Neuronal stem cell (in vitro differentiated cells): ENCODE measurements at regions not wholly inside any gene's neighbourhood (a gene's known extent, or its start where the extent isn't known, plus 50 kb on each side); places are given as distances from the start of the nearest gene placed in this dataset.
A peak's percentile ranks its signal among the peaks of the same experiment; 100 is the strongest.

Source experiments
- DNase-seq: peaks from one replicate; pipeline ENCODE4 v3.0.0-alpha.2; 2013; ENCODE audit warnings: low spot score
- H2AFZ ChIP-seq: one replicate; pipeline ENCODE4 v1.6.1; 2013; ENCODE audit warnings: mild to moderate bottlenecking, low read length, inconsistent platforms
- H2AK5ac ChIP-seq: 2 replicates; pipeline ENCODE4 v1.6.1; 2013; ENCODE audit warnings: low read depth, mild to moderate bottlenecking, inconsistent platforms, low read length, moderate library complexity, mixed read lengths
- H2BK120ac ChIP-seq: 2 replicates; pipeline ENCODE4 v1.6.1; 2013; ENCODE audit warnings: low read depth, mild to moderate bottlenecking, inconsistent platforms, low read length, moderate library complexity, mixed read lengths
- H2BK12ac ChIP-seq: one replicate; pipeline ENCODE4 v1.6.1; 2013; ENCODE audit warnings: low read length, inconsistent platforms
- H2BK15ac ChIP-seq: 2 replicates; pipeline ENCODE4 v1.6.1; 2013; ENCODE audit warnings: mild to moderate bottlenecking, low read length, inconsistent platforms, mixed read lengths
- H2BK5ac ChIP-seq: one replicate; pipeline ENCODE4 v1.6.1; 2013; ENCODE audit warnings: inconsistent platforms, mild to moderate bottlenecking, low read length, moderate library complexity
- H3K14ac ChIP-seq: one replicate; pipeline ENCODE4 v1.6.1; 2013; ENCODE audit warnings: low read length, inconsistent platforms
- H3K18ac ChIP-seq: 2 replicates; pipeline ENCODE4 v1.6.1; 2013; ENCODE audit warnings: low read length, inconsistent platforms
- H3K23ac ChIP-seq: 2 replicates; pipeline ENCODE4 v1.6.1; 2013; ENCODE audit warnings: low read depth, mild to moderate bottlenecking, mixed read lengths, low read length, inconsistent platforms; ENCODE audit not compliant: poor library complexity
- H3K27ac ChIP-seq: replicated peaks from 3 replicates; pipeline ENCODE4 v1.5.1; 2013; ENCODE audit warnings: low read length, inconsistent platforms
- H3K27me3 ChIP-seq, 3 experiments: 2 replicates each; pipeline ENCODE4 v1.6.1; 2013; ENCODE audit warnings: low read length in 3 of 3, mild to moderate bottlenecking in 2 of 3, inconsistent platforms in 1 of 3, low read depth in 1 of 3, mixed read lengths in 1 of 3, moderate library complexity in 1 of 3; ENCODE audit not compliant: control insufficient read depth in 3 of 3, insufficient read depth in 3 of 3
- H3K36me3 ChIP-seq, 2 donors: replicated peaks in 1 of 2; 2 replicates each; pipeline ENCODE4 v1.6.1; 2013; ENCODE audit warnings: low read length in 2 of 2; ENCODE audit not compliant: control insufficient read depth in 2 of 2, insufficient read depth in 2 of 2
- H3K4ac ChIP-seq: 2 replicates; pipeline ENCODE4 v1.6.1; 2013; ENCODE audit warnings: inconsistent platforms, mild to moderate bottlenecking, low read length, moderate library complexity
- H3K4me1 ChIP-seq, 2 donors: 1 replicate in 1 of 2; 2 replicates in 1 of 2; pipeline ENCODE4 v1.6.1; 2013; ENCODE audit warnings: low read length in 2 of 2, low read depth in 1 of 2; ENCODE audit not compliant: control insufficient read depth in 2 of 2, insufficient read depth in 1 of 2
- H3K4me2 ChIP-seq: one replicate; pipeline ENCODE4 v1.6.1; 2013; ENCODE audit warnings: mild to moderate bottlenecking, low read length, inconsistent platforms; ENCODE audit not compliant: insufficient read depth, poor library complexity, severe bottlenecking
- H3K4me3 ChIP-seq, 2 donors: 2 replicates each; pipeline ENCODE4 v1.5.1; 2013; ENCODE audit warnings: low read length in 2 of 2, mild to moderate bottlenecking in 2 of 2, inconsistent platforms in 1 of 2, moderate library complexity in 1 of 2
- H3K79me1 ChIP-seq: one replicate; pipeline ENCODE4 v1.6.1; 2013; ENCODE audit warnings: low read depth, mild to moderate bottlenecking, inconsistent platforms, low read length, moderate library complexity
- H3K9ac ChIP-seq: one replicate; pipeline ENCODE4 v1.6.1; 2013; ENCODE audit warnings: mild to moderate bottlenecking, low read depth, low read length, inconsistent platforms; ENCODE audit not compliant: poor library complexity
- H3K9me3 ChIP-seq, 2 donors: replicated peaks in 1 of 2; 2 replicates each; pipeline versions ENCODE3 to v1.6.1; 2013; ENCODE audit warnings: low read length in 2 of 2, mild to moderate bottlenecking in 2 of 2, inconsistent platforms in 1 of 2, low read depth in 1 of 2, mixed read lengths in 1 of 2, moderate library complexity in 1 of 2; ENCODE audit not compliant: control insufficient read depth in 2 of 2, insufficient read depth in 1 of 2
- H4K8ac ChIP-seq: one replicate; pipeline ENCODE4 v1.6.1; 2013; ENCODE audit warnings: low read depth, mild to moderate bottlenecking, inconsistent platforms, low read length, moderate library complexity
- H4K91ac ChIP-seq: one replicate; pipeline ENCODE4 v1.6.1; 2013; ENCODE audit warnings: low read length, low read depth, mild to moderate bottlenecking, inconsistent platforms; ENCODE audit not compliant: poor library complexity
- WGBS, 2 donors: extraction: QIAGEN DNeasy Blood & Tissue Kit; methylation state at CpG; one replicate each; pipeline ENCODE4 v1.1.7; 2013; ENCODE audit warnings: missing lambda C conversion rate in 2 of 2, mixed read lengths in 1 of 2; ENCODE audit not compliant: insufficient read length in 2 of 2, insufficient replicate concordance in 1 of 2; ENCODE audit errors: extremely low coverage in 2 of 2; 5-methylcytosine and 5-hydroxymethylcytosine counted together

- H3K18ac ChIP-seq, result no peak overlapping the region
- H3K23ac ChIP-seq, result no peak overlapping the region
- H2BK120ac ChIP-seq, result no peak overlapping the region
- no CpG with 5 or more reads among the region's 9 CpGs for WGBS, 2 donors
- no peak overlapping the region for H4K91ac ChIP-seq
- H3K36me3 ChIP-seq, result no peaks in the 10 kb centered on the region
- no peak overlapping the region for H4K8ac ChIP-seq
- H3K4ac ChIP-seq, result no peak overlapping the region
- no peaks in the 10 kb centered on the region for H3K27me3 ChIP-seq
- no peaks in the 10 kb centered on the region for H3K9me3 ChIP-seq
- no peak overlapping the region for H3K9ac ChIP-seq
- no peak overlapping the region for H3K14ac ChIP-seq
- no peak overlapping the region for H3K27ac ChIP-seq
- H3K4me3 ChIP-seq, result no peak overlapping the region
- no peaks in the 10 kb centered on the region for H3K79me1 ChIP-seq
- H2BK5ac ChIP-seq, result no peak overlapping the region
- no peak overlapping the region for H2BK15ac ChIP-seq
- no peak for DNase-seq
- no peak overlapping the region for H3K4me2 ChIP-seq
- H2AFZ ChIP-seq, result no peak overlapping the region
- H2AK5ac ChIP-seq, result no peak overlapping the region
- no peaks in the 10 kb centered on the region for H3K4me1 ChIP-seq
- H2BK12ac ChIP-seq, result no peak overlapping the region
Observed at GRCh38 chr3:148604270-148605085, 93.2 kb upstream of the AGTR1 start.

GRCh38 chr3:148605521-148605920, 92.2 kb upstream of the AGTR1 start:
- Histone ChIP-seq H2BK120ac (no peak overlapping the region), H3K23ac (no peak overlapping the region), H2AK5ac (no peak overlapping the region), H2BK5ac (no peak overlapping the region), H3K18ac (no peak overlapping the region), H3K36me3 (no peaks in the 10 kb centered on the region), H3K4me2 (no peak overlapping the region), H4K91ac (no peak overlapping the region), H3K14ac (no peak overlapping the region), H2BK15ac (no peak overlapping the region), H4K8ac (no peak overlapping the region), H2AFZ (no peak overlapping the region), H2BK12ac (no peak overlapping the region), H3K9ac (no peak overlapping the region), H3K27ac (no peak overlapping the region), H3K4ac (no peak overlapping the region), H3K27me3 (no peaks in the 10 kb centered on the region), H3K4me1 (no peaks in the 10 kb centered on the region), H3K4me3 (no peak overlapping the region), H3K9me3 (no peaks in the 10 kb centered on the region), H3K79me1 (no peaks in the 10 kb centered on the region)
- no peak for DNase-seq

DNA sequence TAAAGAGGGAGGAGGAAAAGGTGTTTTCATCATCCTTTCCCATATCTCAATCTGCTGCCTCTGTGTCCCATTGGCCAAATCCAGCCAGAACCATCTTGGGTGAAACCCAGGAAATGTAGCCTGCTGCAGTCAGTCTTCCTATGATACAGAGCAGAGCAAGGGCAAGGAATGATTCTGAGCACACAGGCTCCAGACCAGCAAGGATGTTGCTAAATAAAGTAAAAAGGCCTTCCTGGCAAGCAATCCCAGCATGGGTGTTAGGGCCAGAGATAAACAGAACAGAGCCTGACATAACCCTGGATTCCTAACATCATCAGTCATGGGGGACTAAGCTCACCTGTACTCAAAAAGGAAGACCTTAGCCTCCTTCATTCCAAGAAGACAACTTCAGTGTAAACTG, 90.7 kb upstream of the AGTR1 start:
- H4K91ac ChIP-seq, result no peak overlapping the region
- H2BK120ac ChIP-seq, result no peak overlapping the region
- H3K27ac ChIP-seq, result no peak overlapping the region
- H2AFZ ChIP-seq, result no peak overlapping the region
- no peak for DNase-seq
- H3K4me3 ChIP-seq, result no peak overlapping the region
- no peak overlapping the region for H3K4ac ChIP-seq
- no peak overlapping the region for H3K23ac ChIP-seq
- H2BK12ac ChIP-seq, result no peak overlapping the region
- H3K4me2 ChIP-seq, result no peak overlapping the region
- no peaks in the 10 kb centered on the region for H3K9me3 ChIP-seq
- H3K79me1 ChIP-seq, result no peaks in the 10 kb centered on the region
- no peak overlapping the region for H3K9ac ChIP-seq
- peak overlapping the region; percentile 8 for H3K18ac ChIP-seq
- no peak overlapping the region for H3K14ac ChIP-seq
- no peak overlapping the region for H2BK5ac ChIP-seq
- no peaks in the 10 kb centered on the region for H3K36me3 ChIP-seq
- no peaks in the 10 kb centered on the region for H3K27me3 ChIP-seq
- no peak overlapping the region for H2AK5ac ChIP-seq
- no peak overlapping the region for H2BK15ac ChIP-seq
- no peak overlapping the region for H4K8ac ChIP-seq
- no peaks in the 10 kb centered on the region for H3K4me1 ChIP-seq

GRCh38 chr3:148607491-148607890, 90.2 kb upstream of the AGTR1 start:
- Histone ChIP-seq H3K4me2 (no peak overlapping the region), H2BK15ac (no peak overlapping the region), H4K91ac (no peak overlapping the region), H2BK12ac (no peak overlapping the region), H4K8ac (no peak overlapping the region), H3K9me3 (no peaks in the 10 kb centered on the region), H3K18ac (no peak overlapping the region), H3K4me1 (no peaks in the 10 kb centered on the region), H2BK120ac (no peak overlapping the region), H3K14ac (no peak overlapping the region), H3K27ac (no peak overlapping the region), H2BK5ac (no peak overlapping the region), H3K4ac (no peak overlapping the region), H3K4me3 (no peak overlapping the region), H3K36me3 (no peaks in the 10 kb centered on the region), H3K27me3 (no peaks in the 10 kb centered on the region), H2AK5ac (no peak overlapping the region), H2AFZ (no peak overlapping the region), H3K79me1 (no peaks in the 10 kb centered on the region), H3K23ac (no peak overlapping the region), H3K9ac (no peak overlapping the region)
- no peak for DNase-seq
- WGBS, 2 donors, result no CpG with 5 or more reads among the region's 1 CpG
